Osteocyte (in vitro differentiated cells): ENCODE measurements at regions not wholly inside any gene's neighbourhood (a gene's known extent, or its start where the extent isn't known, plus 50 kb on each side); places are given as distances from the start of the nearest gene placed in this dataset.
A peak's percentile ranks its signal among the peaks of the same experiment; 100 is the strongest.

Source experiments
- DNase-seq: peaks from one replicate; pipeline ENCODE4 v3.0.0; 2021; ENCODE audit warnings: mixed read lengths; ENCODE audit not compliant: unreplicated experiment; ENCODE audit errors: extremely low spot score
- H3K27ac Mint-ChIP-seq: one replicate; pipeline ENCODE4 v1.8.0; 2021; ENCODE audit warnings: mild to moderate bottlenecking, mixed read lengths; ENCODE audit not compliant: unreplicated experiment
- H3K27me3 Mint-ChIP-seq: one replicate; pipeline ENCODE4 v1.8.0; 2021; ENCODE audit warnings: mixed read lengths; ENCODE audit not compliant: unreplicated experiment
- H3K36me3 Mint-ChIP-seq: one replicate; pipeline ENCODE4 v1.8.0; 2021; ENCODE audit warnings: mixed read lengths; ENCODE audit not compliant: unreplicated experiment
- H3K4me1 Mint-ChIP-seq: one replicate; pipeline ENCODE4 v1.8.0; 2021; ENCODE audit warnings: mixed read lengths; ENCODE audit not compliant: unreplicated experiment
- H3K4me3 Mint-ChIP-seq: one replicate; pipeline ENCODE4 v1.8.0; 2021; ENCODE audit warnings: mild to moderate bottlenecking, moderate library complexity, mixed read lengths; ENCODE audit not compliant: unreplicated experiment
- H3K9me3 Mint-ChIP-seq: one replicate; pipeline ENCODE4 v1.8.0; 2021; ENCODE audit warnings: mixed read lengths; ENCODE audit not compliant: unreplicated experiment
- CTCF ChIP-seq: fragments of 200-600 bp; sonication (generic); IDR thresholded peaks from 2 replicates; pipeline ENCODE4 v1.5.0; 2021; ENCODE audit warnings: antibody characterized with exemption, mild to moderate bottlenecking, moderate library complexity

GRCh38 chr20:24891546-24892393 lies 57.3 kb upstream of the CST7 start:
- no peak for TF ChIP-seq CTCF
- Mint-ChIP-seq H3K27me3 (peaks cover 10% of the 10 kb centered on the region), H3K27ac (no peak overlapping the region), H3K36me3 (no peaks in the 10 kb centered on the region), H3K4me3 (no peak overlapping the region), H3K9me3 (no peaks in the 10 kb centered on the region), H3K4me1 (no peaks in the 10 kb centered on the region)
- DNase-seq: peak; percentile 76

- no peak for TF ChIP-seq CTCF
- Mint-ChIP-seq H3K4me1 (no peaks in the 10 kb centered on the region), H3K27ac (no peak overlapping the region), H3K4me3 (no peak overlapping the region), H3K27me3 (peaks cover 5% of the 10 kb centered on the region), H3K9me3 (no peaks in the 10 kb centered on the region), H3K36me3 (no peaks in the 10 kb centered on the region)
- peak; percentile 68 for DNase-seq
Measured at GRCh38 chr20:24892522-24892921, 56.5 kb upstream of the CST7 start.

- Mint-ChIP-seq H3K4me3 (no peak overlapping the region), H3K27me3 (peaks cover 3% of the 10 kb centered on the region), H3K9me3 (no peaks in the 10 kb centered on the region), H3K36me3 (no peaks in the 10 kb centered on the region), H3K27ac (no peak overlapping the region), H3K4me1 (no peaks in the 10 kb centered on the region)
- TF ChIP-seq CTCF: no peak
- no peak for DNase-seq
Measured at GRCh38 chr20:24892931-24893330, 56.1 kb upstream of the CST7 start.

GRCh38 chr20:24894488-24894887 lies 54.6 kb upstream of the CST7 start:
- no peaks in the 10 kb centered on the region for H3K27me3 Mint-ChIP-seq
- TF ChIP-seq CTCF: no peak
- H3K9me3 Mint-ChIP-seq: peaks cover 9% of the 10 kb centered on the region
- peak; percentile 70 for DNase-seq
- H3K4me3 Mint-ChIP-seq: no peak overlapping the region
- H3K36me3 Mint-ChIP-seq: no peaks in the 10 kb centered on the region
- H3K4me1 Mint-ChIP-seq: no peaks in the 10 kb centered on the region
- no peak overlapping the region for H3K27ac Mint-ChIP-seq

GRCh38 chr20:24894967-24895366 lies 54.1 kb upstream of the CST7 start:
- TF ChIP-seq CTCF: no peak
- H3K9me3 Mint-ChIP-seq: peaks cover 14% of the 10 kb centered on the region
- no peak overlapping the region for H3K4me3 Mint-ChIP-seq
- no peak overlapping the region for H3K27ac Mint-ChIP-seq
- DNase-seq: no peak
- no peaks in the 10 kb centered on the region for H3K4me1 Mint-ChIP-seq
- H3K36me3 Mint-ChIP-seq: no peaks in the 10 kb centered on the region
- no peaks in the 10 kb centered on the region for H3K27me3 Mint-ChIP-seq
